ENCODE measurements at regions not wholly inside any gene's neighbourhood (a gene's known extent, or its start where the extent isn't known, plus 50 kb on each side); places are given as distances from the start of the nearest gene placed in this dataset.

- TF ChIP-seq TAF1 (IDR thresholded peaks at IDR 0.05; ENCODE audit: low read depth, low read length) (no peak), POU2F2 (IDR thresholded peaks at IDR 0.05; ENCODE audit: low read depth, low read length) (no peak), SPI1 (IDR thresholded peaks at IDR 0.05; ENCODE audit: low read depth, low read length) (no peak), POLR2A (IDR thresholded peaks at IDR 0.05; ENCODE audit: low read depth, low read length) (no peak), PAX5 (IDR thresholded peaks at IDR 0.05; ENCODE audit: insufficient read depth, low read length, severe bottlenecking) (no peak), POLR2AphosphoS5 (IDR thresholded peaks at IDR 0.05; ENCODE audit: low read depth, low read length) (no peak)
- FAIRE-seq, result no peak
- no peak for DNase-seq (ENCODE audit: insufficient read length, low spot score)
These were observed 116.1 kb upstream of the CDH4 start for GRCh38 chr20:61135968-61136367.

DNA sequence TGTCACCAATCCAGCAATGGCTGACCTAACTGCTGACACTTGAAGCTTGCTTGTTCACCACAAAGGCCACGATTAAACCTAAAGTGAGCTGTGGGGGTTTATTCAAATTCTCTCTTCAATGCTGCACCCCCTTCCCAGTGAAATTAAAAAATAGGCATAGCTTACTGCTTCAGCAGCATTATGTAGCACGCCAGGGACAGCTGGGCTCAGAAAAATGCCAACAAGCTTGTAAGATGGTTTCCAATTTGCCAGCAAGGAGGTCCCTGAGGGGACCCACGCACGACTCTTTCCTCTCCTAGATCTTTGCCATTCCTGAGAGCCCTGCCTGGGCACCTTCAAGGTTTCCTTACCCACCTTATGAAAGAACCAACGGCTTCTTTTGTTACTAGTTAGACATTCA, 113.5 kb upstream of the CDH4 start:
- TF ChIP-seq SPI1 (IDR thresholded peaks at IDR 0.05; ENCODE audit: low read depth, low read length) (no peak), POU2F2 (IDR thresholded peaks at IDR 0.05; ENCODE audit: low read depth, low read length) (no peak), PAX5 (IDR thresholded peaks at IDR 0.05; ENCODE audit: insufficient read depth, low read length, severe bottlenecking) (no peak), POLR2A (IDR thresholded peaks at IDR 0.05; ENCODE audit: low read depth, low read length) (no peak), POLR2AphosphoS5 (IDR thresholded peaks at IDR 0.05; ENCODE audit: low read depth, low read length) (no peak), TAF1 (IDR thresholded peaks at IDR 0.05; ENCODE audit: low read depth, low read length) (no peak)
- DNase-seq (ENCODE audit: insufficient read length, low spot score) (no peak), FAIRE-seq (no peak)

DNA sequence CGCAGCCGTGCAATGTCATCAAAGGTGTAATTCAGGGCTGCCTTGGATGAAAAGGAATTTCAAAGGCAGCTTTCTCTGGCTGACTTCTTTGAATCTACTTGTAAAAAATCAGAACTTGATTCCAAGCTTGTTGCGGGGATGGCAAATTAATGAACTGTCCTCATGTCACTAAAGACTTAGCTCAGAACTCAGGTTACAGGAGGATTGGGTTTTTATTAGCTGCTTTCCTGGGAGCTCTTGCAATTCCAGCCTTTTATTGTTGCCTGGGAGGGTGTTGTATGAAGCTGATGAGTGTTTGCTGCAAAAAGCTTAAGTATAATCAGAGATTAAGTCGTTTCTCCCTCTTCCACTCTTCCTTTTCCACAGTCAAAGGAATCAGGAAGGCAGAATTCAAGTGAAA, 113.0 kb upstream of the CDH4 start:
- DNase-seq (ENCODE audit: insufficient read length, low spot score) (no peak), FAIRE-seq (no peak)
- TF ChIP-seq POU2F2 (IDR thresholded peaks at IDR 0.05; ENCODE audit: low read depth, low read length), result no peak

- DNase-seq (ENCODE audit: insufficient read length, low spot score) (no peak), FAIRE-seq (no peak)
- TF ChIP-seq TAF1 (IDR thresholded peaks at IDR 0.05; ENCODE audit: low read depth, low read length) (no peak), POLR2AphosphoS5 (IDR thresholded peaks at IDR 0.05; ENCODE audit: low read depth, low read length) (no peak), PAX5 (IDR thresholded peaks at IDR 0.05; ENCODE audit: insufficient read depth, low read length, severe bottlenecking) (no peak), POU2F2 (IDR thresholded peaks at IDR 0.05; ENCODE audit: low read depth, low read length) (no peak), SPI1 (IDR thresholded peaks at IDR 0.05; ENCODE audit: low read depth, low read length) (no peak)
These were observed 111.5 kb upstream of the CDH4 start for GRCh38 chr20:61140576-61140975.

DNA sequence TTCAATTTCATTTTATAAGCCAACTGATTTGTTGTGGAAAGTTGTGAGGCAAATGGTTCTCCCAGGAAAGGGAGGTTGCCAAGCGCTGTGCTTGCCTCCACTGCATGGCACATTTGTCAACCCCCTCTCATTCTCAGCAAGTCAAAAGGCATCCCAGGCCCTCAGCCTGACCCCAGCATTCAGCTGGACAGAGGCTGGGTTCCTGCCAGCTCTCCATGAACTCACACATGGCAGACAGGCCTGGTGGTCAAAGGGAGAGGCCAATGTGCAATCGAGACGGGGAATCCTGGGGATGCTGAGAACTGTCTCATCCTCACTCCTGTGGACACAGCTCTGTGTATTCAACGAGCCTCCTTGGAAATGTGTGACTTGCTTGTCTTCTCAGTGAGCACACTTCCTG, 106.0 kb upstream of the CDH4 start:
- DNase-seq (ENCODE audit: insufficient read length, low spot score) (no peak), FAIRE-seq (no peak)
- no peak for TF ChIP-seq POU2F2 (IDR thresholded peaks at IDR 0.05; ENCODE audit: low read depth, low read length)
- TF ChIP-seq POLR2AphosphoS5 (IDR thresholded peaks at IDR 0.05; ENCODE audit: low read depth, low read length), result no peak
- no peak for TF ChIP-seq PAX5 (IDR thresholded peaks at IDR 0.05; ENCODE audit: insufficient read depth, low read length, severe bottlenecking)
- no peak for TF ChIP-seq SPI1 (IDR thresholded peaks at IDR 0.05; ENCODE audit: low read depth, low read length)
- TF ChIP-seq TAF1 (IDR thresholded peaks at IDR 0.05; ENCODE audit: low read depth, low read length), result no peak
- no peak for TF ChIP-seq POLR2A (IDR thresholded peaks at IDR 0.05; ENCODE audit: low read depth, low read length)

DNA sequence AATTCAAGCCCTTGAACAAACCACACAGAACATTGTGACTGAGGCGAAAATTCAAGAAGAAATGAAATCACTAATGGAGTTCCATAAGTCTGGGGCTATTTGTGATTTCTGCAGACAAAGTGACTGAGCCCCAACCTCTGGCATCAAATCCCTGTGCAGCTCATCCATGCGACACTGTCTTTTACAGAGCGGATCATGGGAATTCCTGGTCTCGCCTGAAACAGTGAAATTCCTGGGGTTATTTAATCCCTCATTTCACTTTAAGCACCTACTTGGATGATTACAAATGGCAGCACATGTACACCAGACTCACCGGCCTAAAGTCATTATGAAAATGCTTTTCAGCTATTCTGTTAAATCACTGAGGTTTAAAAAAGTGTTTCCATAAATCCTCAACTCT, 102.4 kb upstream of the CDH4 start:
- no peak for DNase-seq (ENCODE audit: insufficient read length, low spot score)
- TF ChIP-seq TAF1 (IDR thresholded peaks at IDR 0.05; ENCODE audit: low read depth, low read length) (no peak), SPI1 (IDR thresholded peaks at IDR 0.05; ENCODE audit: low read depth, low read length) (no peak), POU2F2 (IDR thresholded peaks at IDR 0.05; ENCODE audit: low read depth, low read length) (no peak), PAX5 (IDR thresholded peaks at IDR 0.05; ENCODE audit: insufficient read depth, low read length, severe bottlenecking) (no peak), POLR2AphosphoS5 (IDR thresholded peaks at IDR 0.05; ENCODE audit: low read depth, low read length) (no peak), POLR2A (IDR thresholded peaks at IDR 0.05; ENCODE audit: low read depth, low read length) (no peak)
- FAIRE-seq, result no peak

- FAIRE-seq (no peak), DNase-seq (ENCODE audit: insufficient read length, low spot score) (no peak)
- TF ChIP-seq POU2F2 (IDR thresholded peaks at IDR 0.05; ENCODE audit: low read depth, low read length) (no peak), TAF1 (IDR thresholded peaks at IDR 0.05; ENCODE audit: low read depth, low read length) (no peak), POLR2AphosphoS5 (IDR thresholded peaks at IDR 0.05; ENCODE audit: low read depth, low read length) (no peak), PAX5 (IDR thresholded peaks at IDR 0.05; ENCODE audit: insufficient read depth, low read length, severe bottlenecking) (no peak), POLR2A (IDR thresholded peaks at IDR 0.05; ENCODE audit: low read depth, low read length) (no peak), SPI1 (IDR thresholded peaks at IDR 0.05; ENCODE audit: low read depth, low read length) (no peak)
These were observed 94.8 kb upstream of the CDH4 start for GRCh38 chr20:61157301-61157700.

- FAIRE-seq (no peak), DNase-seq (ENCODE audit: insufficient read length, low spot score) (no peak)
- TF ChIP-seq PAX5 (IDR thresholded peaks at IDR 0.05; ENCODE audit: insufficient read depth, low read length, severe bottlenecking) (no peak), SPI1 (IDR thresholded peaks at IDR 0.05; ENCODE audit: low read depth, low read length) (no peak), POU2F2 (IDR thresholded peaks at IDR 0.05; ENCODE audit: low read depth, low read length) (no peak), POLR2A (IDR thresholded peaks at IDR 0.05; ENCODE audit: low read depth, low read length) (no peak), TAF1 (IDR thresholded peaks at IDR 0.05; ENCODE audit: low read depth, low read length) (no peak), POLR2AphosphoS5 (IDR thresholded peaks at IDR 0.05; ENCODE audit: low read depth, low read length) (no peak)
These were observed 91.9 kb upstream of the CDH4 start for GRCh38 chr20:61159957-61160686.

DNA sequence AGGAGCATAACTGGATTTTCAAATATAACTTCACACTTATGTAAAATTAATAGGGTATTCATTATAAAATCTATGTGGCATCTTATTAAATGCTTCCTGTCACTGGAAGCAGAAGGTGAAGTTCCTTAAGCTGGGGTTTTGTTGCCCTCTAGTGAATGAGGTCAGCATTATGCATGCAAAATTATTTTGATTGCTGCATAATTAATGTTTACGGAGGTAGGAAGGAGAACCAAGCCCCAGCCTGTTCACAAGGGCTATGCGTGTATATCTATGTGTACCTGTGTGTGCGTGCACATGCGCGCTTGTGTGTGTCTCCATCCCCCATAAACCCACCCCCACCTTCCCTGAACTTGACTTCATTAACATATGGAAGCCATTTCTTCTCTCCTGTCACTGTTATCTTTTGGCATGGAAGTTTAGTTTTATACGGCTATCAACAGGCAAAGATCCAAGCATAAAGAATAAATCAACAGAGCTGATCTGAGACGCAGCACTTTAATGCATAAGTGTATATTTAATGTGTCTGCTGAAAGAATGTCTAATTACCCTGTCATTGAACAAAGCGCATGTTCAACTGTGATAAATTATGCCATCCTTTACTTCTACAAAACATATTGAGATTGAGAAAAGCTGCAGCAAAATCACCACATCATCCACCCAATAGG, 90.2 kb upstream of the CDH4 start:
- no peak for DNase-seq (ENCODE audit: insufficient read length, low spot score)
- FAIRE-seq, result no peak
- TF ChIP-seq TAF1 (IDR thresholded peaks at IDR 0.05; ENCODE audit: low read depth, low read length) (no peak), POU2F2 (IDR thresholded peaks at IDR 0.05; ENCODE audit: low read depth, low read length) (no peak)

GRCh38 chr20:61162451-61162850, 89.6 kb upstream of the CDH4 start:
- TF ChIP-seq SPI1 (IDR thresholded peaks at IDR 0.05; ENCODE audit: low read depth, low read length), result no peak
- TF ChIP-seq POLR2AphosphoS5 (IDR thresholded peaks at IDR 0.05; ENCODE audit: low read depth, low read length), result no peak
- TF ChIP-seq POU2F2 (IDR thresholded peaks at IDR 0.05; ENCODE audit: low read depth, low read length), result no peak
- no peak for TF ChIP-seq TAF1 (IDR thresholded peaks at IDR 0.05; ENCODE audit: low read depth, low read length)
- TF ChIP-seq POLR2A (IDR thresholded peaks at IDR 0.05; ENCODE audit: low read depth, low read length), result no peak
- DNase-seq (ENCODE audit: insufficient read length, low spot score) (no peak), FAIRE-seq (no peak)

All from GM12891 (cell line).